Endothelial cell of umbilical vein (primary cell): ENCODE measurements at regions not wholly inside any gene's neighbourhood (a gene's known extent, or its start where the extent isn't known, plus 50 kb on each side); places are given as distances from the start of the nearest gene placed in this dataset.

ENCODE experiments used
- BruUV-seq: library from RNA; stranded (reverse); fragments of 400-500 nt; replicated peaks from 2 replicates; lab custom pipeline; 2021; lab: Mats Ljungman, UMichigan
- CTCF ChIA-PET: fragments of 300-600, 350-600 bp; sonication (Branson Sonifier 250); formaldehyde crosslinking; loops from one replicate; lab custom pipeline; 2021; ENCODE audit warnings: antibody characterized with exemption, inconsistent platforms; lab: Charles Lee
- POLR2A ChIA-PET: fragments of 300-600, 350-600 bp; sonication (Branson Sonifier 250); formaldehyde crosslinking; loops from one replicate; lab custom pipeline; 2021; ENCODE audit warnings: antibody characterized with exemption, inconsistent platforms; lab: Charles Lee
- DNase-seq: peaks from one replicate; pipeline ENCODE4 v3.0.0-alpha.2; 2011; ENCODE audit warnings: low read depth, low spot score
- FAIRE-seq: peaks from 2 replicates; lab custom pipeline; 2011; peaks lifted over from hg19 to GRCh38; lab: Jason Lieb, UNC
- H2AFZ ChIP-seq: 2 replicates; pipeline ENCODE4 v1.6.0; 2012; ENCODE audit warnings: low read depth, low read length, control low read depth, inconsistent platforms
- H3K27ac ChIP-seq: 2 replicates; pipeline ENCODE4 v1.5.1; 2011; ENCODE audit warnings: low read depth, mild to moderate bottlenecking, control low read depth, low read length, moderate library complexity; ENCODE audit not compliant: insufficient read depth
- H3K27me3 ChIP-seq, 2 experiments: 2 replicates each; pipeline versions ENCODE4 v1.6.0 to v1.6.1; 2011; ENCODE audit warnings: low read length in 2 of 2, mixed read lengths in 1 of 2; ENCODE audit not compliant: control insufficient read depth in 2 of 2, insufficient read depth in 2 of 2
- H3K36me3 ChIP-seq, 2 experiments: 2 replicates in 1 of 2; 3 replicates in 1 of 2; pipeline ENCODE4 v1.5.1; 2011; ENCODE audit warnings: low read length in 2 of 2, mild to moderate bottlenecking in 1 of 2, moderate library complexity in 1 of 2; ENCODE audit not compliant: control insufficient read depth in 2 of 2, insufficient read depth in 2 of 2; ENCODE audit errors: extremely low read depth in 1 of 2
- H3K4me1 ChIP-seq: 3 replicates; pipeline ENCODE4 v1.5.1; 2011; ENCODE audit warnings: mild to moderate bottlenecking, low read length; ENCODE audit not compliant: control insufficient read depth, insufficient read depth; ENCODE audit errors: extremely low read depth
- H3K4me2 ChIP-seq: 2 replicates; pipeline ENCODE4 v1.6.1; 2011; ENCODE audit warnings: low read length, control low read depth, mixed read lengths; ENCODE audit not compliant: insufficient read depth
- H3K4me3 ChIP-seq, 3 experiments: fragments of 200-600 bp in 1 of 3; sonication (generic), shearing (Covaris generic) in 1 of 3; replicated peaks in 1 of 3; 2 replicates each; pipeline ENCODE4 v1.5.1; 2011 to 2016; ENCODE audit warnings: control low read depth in 3 of 3, low read length in 3 of 3, mild to moderate bottlenecking in 2 of 3, inconsistent platforms in 1 of 3, low read depth in 1 of 3, moderate library complexity in 1 of 3; ENCODE audit not compliant: insufficient read depth in 1 of 3
- H3K79me2 ChIP-seq: 2 replicates; pipeline ENCODE4 v1.6.0; 2012; ENCODE audit warnings: low read length, inconsistent platforms; ENCODE audit not compliant: control insufficient read depth, insufficient read depth
- H3K9ac ChIP-seq: replicated peaks from 2 replicates; pipeline ENCODE3; 2011; ENCODE audit warnings: low read length, control low read depth; ENCODE audit not compliant: insufficient read depth; ENCODE audit errors: extremely low read depth
- H3K9me1 ChIP-seq: replicated peaks from 3 replicates; pipeline ENCODE4 v1.6.0; 2011; ENCODE audit warnings: mild to moderate bottlenecking, low read length; ENCODE audit not compliant: control insufficient read depth, insufficient read depth; ENCODE audit errors: extremely low read depth
- H3K9me3 ChIP-seq: replicated peaks from 2 replicates; pipeline ENCODE4 v1.5.1; 2012; ENCODE audit warnings: low read length, inconsistent platforms; ENCODE audit not compliant: control insufficient read depth, insufficient read depth
- H4K20me1 ChIP-seq: replicated peaks from 2 replicates; pipeline ENCODE3; 2011; ENCODE audit warnings: mild to moderate bottlenecking, low read length; ENCODE audit not compliant: control insufficient read depth, insufficient read depth; ENCODE audit errors: extremely low read depth
- EZH2 ChIP-seq: IDR thresholded peaks from 2 replicates; pipeline ENCODE4 v1.6.1; 2012; ENCODE audit warnings: borderline replicate concordance, low read depth, mild to moderate bottlenecking, moderate library complexity, low read length, inconsistent platforms; ENCODE audit not compliant: severe bottlenecking
- FOS ChIP-seq: IDR thresholded peaks from 2 replicates; pipeline ENCODE4 v1.6.1; 2011; ENCODE audit warnings: mild to moderate bottlenecking, low read length, moderate library complexity, borderline replicate concordance; ENCODE audit not compliant: insufficient read depth
- GATA2 ChIP-seq: IDR thresholded peaks from 2 replicates; pipeline ENCODE4 v1.7.0; 2011; ENCODE audit warnings: low read depth, mild to moderate bottlenecking, moderate library complexity, mixed read lengths, low read length; ENCODE audit not compliant: insufficient read length, insufficient read depth
- JUN ChIP-seq: IDR thresholded peaks from 2 replicates; pipeline ENCODE4 v1.6.1; 2011; ENCODE audit warnings: borderline replicate concordance, low read depth; ENCODE audit not compliant: insufficient read length, insufficient read depth
- MYC ChIP-seq: IDR thresholded peaks from one replicate; pipeline ENCODE4 v1.6.1; 2011; ENCODE audit warnings: mild to moderate bottlenecking, low read depth, low read length
- POLR2A ChIP-seq: IDR thresholded peaks from 2 replicates; pipeline ENCODE4 v1.6.1; 2012; ENCODE audit warnings: low read depth, mild to moderate bottlenecking, control low read depth, low read length
- POLR2AphosphoS5 ChIP-seq: IDR thresholded peaks from 2 replicates; pipeline ENCODE4 v1.6.1; 2012; ENCODE audit warnings: low read depth, mild to moderate bottlenecking, control low read depth, low read length, moderate library complexity; ENCODE audit not compliant: insufficient read depth
- dilution Hi-C: fragments of 300-500 bp; cut with MboI; formaldehyde crosslinking; loops from one replicate; pipeline ENCODE4 v1.15.0; 2019; ENCODE audit warnings: low sequenced_read_pairs; ENCODE audit not compliant: extremely low pct_ligation_motif_present
- intact Hi-C: fragments of 100-400 bp; cut with micrococcal nuclease; formaldehyde crosslinking; loops from one replicate; pipeline ENCODE4 v1.10.0; 2022
- TF ChIP-seq, protein P1 (sequence below), 2 donors: IDR thresholded peaks; 1 replicate in 1 of 2; 2 replicates in 1 of 2; pipeline ENCODE4 v1.5.1; 2011; ENCODE audit warnings: low read length in 2 of 2, mild to moderate bottlenecking in 2 of 2, moderate library complexity in 2 of 2, control low read depth in 1 of 2, inconsistent platforms in 1 of 2, low read depth in 1 of 2; ENCODE audit not compliant: insufficient read depth in 1 of 2; ENCODE audit errors: extremely low read depth in 1 of 2
- TF ChIP-seq, protein P2 (sequence below): IDR thresholded peaks from 2 replicates; pipeline ENCODE4 v1.6.1; 2011; ENCODE audit not compliant: insufficient read depth, insufficient read length

DNA sequence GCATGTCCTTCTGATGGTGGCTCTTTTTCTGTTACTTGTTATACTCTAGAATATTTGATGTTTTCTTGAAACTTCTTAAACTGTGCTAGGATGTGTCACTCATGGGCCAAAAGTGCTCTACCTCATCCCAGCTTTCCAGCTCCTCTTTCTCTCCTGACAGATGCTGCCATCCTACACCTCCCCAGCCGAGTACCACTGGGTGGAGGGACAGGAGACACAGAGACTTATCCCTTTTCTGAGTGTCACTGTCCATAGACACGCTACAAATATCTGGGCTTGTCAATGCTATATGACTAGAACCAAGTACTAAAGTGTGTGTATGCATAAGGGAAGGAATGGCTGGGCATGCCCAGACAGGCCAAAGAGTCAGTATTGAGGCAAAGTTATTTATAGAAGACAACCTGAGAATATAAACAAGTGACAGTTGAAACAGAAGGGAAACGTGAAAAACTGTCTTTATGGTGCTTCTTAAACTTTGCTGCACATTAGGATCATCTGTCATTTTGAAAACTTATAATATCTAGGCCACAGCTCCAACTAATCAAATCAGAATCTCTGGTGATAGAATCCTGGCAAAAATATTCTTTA lies 188.0 kb downstream of the CARTPT start:
- no peaks in the 10 kb centered on the region for H4K20me1 ChIP-seq
- CTCF ChIA-PET = no interaction called here
- no peak overlapping the region for H3K9ac ChIP-seq
- POLR2A ChIA-PET = no interaction called here
- DNase-seq (no peak), FAIRE-seq (no peak)
- dilution Hi-C loops (no loop called here), intact Hi-C loops (no loop called here)
- no peak overlapping the region for H3K4me2 ChIP-seq
- no peaks in the 10 kb centered on the region for H3K9me1 ChIP-seq
- H3K36me3 ChIP-seq = no peaks in the 10 kb centered on the region
- H3K27me3 ChIP-seq = peaks cover 7 to 21% of the 10 kb centered on the region in 2 experiments
- H3K9me3 ChIP-seq = no peaks in the 10 kb centered on the region
- no TSS peak for BruUV-seq
- H2AFZ ChIP-seq = no peak overlapping the region
- TF ChIP-seq FOS (no peak), POLR2A (no peak), EZH2 (no peak), JUN (no peak), POLR2AphosphoS5 (no peak), GATA2 (no peak), MYC (no peak)
- TF ChIP-seq, protein P1, sequence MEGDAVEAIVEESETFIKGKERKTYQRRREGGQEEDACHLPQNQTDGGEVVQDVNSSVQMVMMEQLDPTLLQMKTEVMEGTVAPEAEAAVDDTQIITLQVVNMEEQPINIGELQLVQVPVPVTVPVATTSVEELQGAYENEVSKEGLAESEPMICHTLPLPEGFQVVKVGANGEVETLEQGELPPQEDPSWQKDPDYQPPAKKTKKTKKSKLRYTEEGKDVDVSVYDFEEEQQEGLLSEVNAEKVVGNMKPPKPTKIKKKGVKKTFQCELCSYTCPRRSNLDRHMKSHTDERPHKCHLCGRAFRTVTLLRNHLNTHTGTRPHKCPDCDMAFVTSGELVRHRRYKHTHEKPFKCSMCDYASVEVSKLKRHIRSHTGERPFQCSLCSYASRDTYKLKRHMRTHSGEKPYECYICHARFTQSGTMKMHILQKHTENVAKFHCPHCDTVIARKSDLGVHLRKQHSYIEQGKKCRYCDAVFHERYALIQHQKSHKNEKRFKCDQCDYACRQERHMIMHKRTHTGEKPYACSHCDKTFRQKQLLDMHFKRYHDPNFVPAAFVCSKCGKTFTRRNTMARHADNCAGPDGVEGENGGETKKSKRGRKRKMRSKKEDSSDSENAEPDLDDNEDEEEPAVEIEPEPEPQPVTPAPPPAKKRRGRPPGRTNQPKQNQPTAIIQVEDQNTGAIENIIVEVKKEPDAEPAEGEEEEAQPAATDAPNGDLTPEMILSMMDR (IDR thresholded peaks at IDR 0.05; ENCODE audit: extremely low read depth in 1 of 2, insufficient read depth in 1 of 2, low read depth in 1 of 2, low read length in 2 of 2) = no peak
- TF ChIP-seq, protein P2, sequence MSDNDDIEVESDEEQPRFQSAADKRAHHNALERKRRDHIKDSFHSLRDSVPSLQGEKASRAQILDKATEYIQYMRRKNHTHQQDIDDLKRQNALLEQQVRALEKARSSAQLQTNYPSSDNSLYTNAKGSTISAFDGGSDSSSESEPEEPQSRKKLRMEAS = no peak
- no peaks in the 10 kb centered on the region for H3K4me1 ChIP-seq
- H3K4me3 ChIP-seq = no peak overlapping the region
- H3K27ac ChIP-seq = no peak overlapping the region
- no peaks in the 10 kb centered on the region for H3K79me2 ChIP-seq
